ENCODE measurements at regions not wholly inside any gene's neighbourhood (a gene's known extent, or its start where the extent isn't known, plus 50 kb on each side); places are given as distances from the start of the nearest gene placed in this dataset.

DNA sequence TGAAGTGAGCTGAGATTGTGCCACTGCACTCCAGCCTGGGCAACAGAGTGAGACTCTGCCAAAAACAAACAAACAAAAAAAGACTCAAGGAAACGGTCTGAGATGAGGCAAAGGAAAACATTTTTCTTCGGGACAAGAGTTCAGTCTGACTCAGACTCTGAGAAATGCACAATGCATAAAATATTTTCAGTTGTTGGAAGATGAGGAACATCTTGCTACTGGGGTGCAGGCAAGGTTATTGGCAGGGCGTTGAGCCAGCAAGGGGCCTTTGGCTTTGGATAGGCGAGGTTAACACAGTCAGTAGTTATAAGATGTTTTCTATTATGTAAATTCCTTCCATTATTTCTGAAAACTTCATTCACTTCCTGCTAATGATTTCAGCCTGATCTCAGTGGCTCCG lies 96.1 kb upstream of the VCX start:
- H3K4me1 Mint-ChIP-seq: no peaks in the 10 kb centered on the region
- H3K27me3 Mint-ChIP-seq: peaks cover 0 to 2% of the 10 kb centered on the region in 2 donors
- no peak overlapping the region for H3K27ac ChIP-seq (ENCODE audit: low read depth, low read length)
- H3K36me3 Mint-ChIP-seq: no peaks in the 10 kb centered on the region
- no peaks in the 10 kb centered on the region for H3K36me3 ChIP-seq (ENCODE audit: insufficient read depth, low read length)
- ChIA-PET POLR2A (no interaction called here), CTCF (no interaction called here)
- H3K27ac Mint-ChIP-seq: no peak overlapping the region
- H3K4me1 ChIP-seq (ENCODE audit: insufficient read depth, low read length): no peaks in the 10 kb centered on the region
- DNase-seq: no peak
- no peaks in the 10 kb centered on the region for H3K27me3 ChIP-seq (ENCODE audit: insufficient read depth, low read length, poor library complexity, severe bottlenecking)
- no peak overlapping the region for H3K4me3 ChIP-seq (ENCODE audit: low read length)
- no peaks in the 10 kb centered on the region for H3K9me3 ChIP-seq (ENCODE audit: low read length)
- H3K9me3 Mint-ChIP-seq: peaks cover 0 to 6% (median 0%) of the 10 kb centered on the region in 5 donors
- no peak overlapping the region for H3K4me3 Mint-ChIP-seq

GRCh38 chrX:7730071-7730470 lies 112.9 kb upstream of the VCX start:
- no peaks in the 10 kb centered on the region for H3K4me1 Mint-ChIP-seq
- H3K9me3 Mint-ChIP-seq: peaks cover 0 to 2% (median 0%) of the 10 kb centered on the region in 5 donors
- no peaks in the 10 kb centered on the region for H3K4me1 ChIP-seq (ENCODE audit: insufficient read depth, low read length)
- H3K27me3 ChIP-seq (ENCODE audit: insufficient read depth, low read length, poor library complexity, severe bottlenecking): no peaks in the 10 kb centered on the region
- no peak overlapping the region for H3K27ac Mint-ChIP-seq
- no peaks in the 10 kb centered on the region for H3K36me3 ChIP-seq (ENCODE audit: insufficient read depth, low read length)
- no peaks in the 10 kb centered on the region for H3K9me3 ChIP-seq (ENCODE audit: low read length)
- H3K36me3 Mint-ChIP-seq: no peaks in the 10 kb centered on the region
- H3K27ac ChIP-seq (ENCODE audit: low read depth, low read length): no peak overlapping the region
- ChIA-PET POLR2A (no interaction called here), CTCF (no interaction called here)
- no peaks in the 10 kb centered on the region for H3K27me3 Mint-ChIP-seq
- DNase-seq: no peak
- H3K4me3 ChIP-seq (ENCODE audit: low read length): no peak overlapping the region
- no peak overlapping the region for H3K4me3 Mint-ChIP-seq

DNA sequence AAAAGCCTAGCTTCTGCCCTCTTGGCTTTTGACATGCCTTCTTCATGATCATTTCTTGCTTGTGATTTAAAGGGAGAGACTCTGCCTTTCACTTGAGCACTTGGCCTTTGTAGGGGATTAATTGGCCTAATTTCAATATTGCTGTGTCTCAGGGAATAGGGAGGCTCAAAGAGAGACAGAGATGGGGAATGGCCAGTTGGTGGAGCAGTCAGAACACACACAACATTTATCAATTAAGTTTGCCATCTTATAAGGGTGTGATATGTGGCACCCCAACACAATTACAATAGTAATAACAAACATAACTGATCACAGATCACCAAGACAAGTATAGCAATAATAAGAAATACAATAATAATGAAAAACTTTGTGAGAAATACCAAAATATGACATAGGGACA lies 122.5 kb upstream of the VCX start:
- ChIA-PET CTCF (no interaction called here), POLR2A (no interaction called here)
- Mint-ChIP-seq H3K27ac (no peak overlapping the region), H3K27me3 (no peaks in the 10 kb centered on the region), H3K4me1 (no peaks in the 10 kb centered on the region), H3K9me3 (peaks cover 0 to 3% (median 2%) of the 10 kb centered on the region in 5 donors), H3K36me3 (no peaks in the 10 kb centered on the region), H3K4me3 (no peak overlapping the region)
- DNase-seq: no peak
- Histone ChIP-seq H3K27ac (ENCODE audit: low read depth, low read length) (no peak overlapping the region), H3K27me3 (ENCODE audit: insufficient read depth, low read length, poor library complexity, severe bottlenecking) (no peaks in the 10 kb centered on the region), H3K4me3 (ENCODE audit: low read length) (no peak overlapping the region), H3K36me3 (ENCODE audit: insufficient read depth, low read length) (no peaks in the 10 kb centered on the region), H3K9me3 (ENCODE audit: low read length) (no peaks in the 10 kb centered on the region), H3K4me1 (ENCODE audit: insufficient read depth, low read length) (no peaks in the 10 kb centered on the region)

DNA sequence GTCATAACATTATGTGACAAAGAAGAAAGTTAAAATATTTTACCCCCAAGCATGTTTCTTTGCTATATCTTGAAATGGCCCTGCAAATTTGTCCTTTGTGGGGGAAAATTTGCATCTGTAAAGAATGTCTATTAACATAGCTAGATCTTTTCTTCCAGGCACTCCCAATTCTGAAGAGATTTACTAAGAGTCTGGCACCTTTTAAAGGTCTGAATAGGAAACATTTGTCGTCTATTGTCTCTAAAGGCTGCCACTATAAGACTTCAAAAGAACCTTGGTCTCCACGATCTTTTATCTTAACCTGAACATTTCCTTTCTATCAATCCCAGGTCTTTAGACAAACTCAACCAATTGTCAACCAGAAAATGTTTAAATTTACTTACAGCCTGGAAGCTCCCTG lies 128.6 kb upstream of the VCX start:
- Histone ChIP-seq H3K9me3 (ENCODE audit: low read length) (no peaks in the 10 kb centered on the region), H3K4me3 (ENCODE audit: low read length) (no peak overlapping the region), H3K27ac (ENCODE audit: low read depth, low read length) (no peak overlapping the region), H3K27me3 (ENCODE audit: insufficient read depth, low read length, poor library complexity, severe bottlenecking) (no peaks in the 10 kb centered on the region), H3K36me3 (ENCODE audit: insufficient read depth, low read length) (no peaks in the 10 kb centered on the region), H3K4me1 (ENCODE audit: insufficient read depth, low read length) (no peaks in the 10 kb centered on the region)
- H3K27ac Mint-ChIP-seq: no peak overlapping the region
- POLR2A ChIA-PET: no interaction called here
- H3K36me3 Mint-ChIP-seq: no peaks in the 10 kb centered on the region
- H3K27me3 Mint-ChIP-seq: peaks cover 0 to 5% of the 10 kb centered on the region in 2 donors
- H3K4me3 Mint-ChIP-seq: no peak overlapping the region
- CTCF ChIA-PET: no interaction called here
- peaks cover 0 to 6% (median 2%) of the 10 kb centered on the region in 5 donors for H3K9me3 Mint-ChIP-seq
- no peak for DNase-seq
- no peaks in the 10 kb centered on the region for H3K4me1 Mint-ChIP-seq

DNA sequence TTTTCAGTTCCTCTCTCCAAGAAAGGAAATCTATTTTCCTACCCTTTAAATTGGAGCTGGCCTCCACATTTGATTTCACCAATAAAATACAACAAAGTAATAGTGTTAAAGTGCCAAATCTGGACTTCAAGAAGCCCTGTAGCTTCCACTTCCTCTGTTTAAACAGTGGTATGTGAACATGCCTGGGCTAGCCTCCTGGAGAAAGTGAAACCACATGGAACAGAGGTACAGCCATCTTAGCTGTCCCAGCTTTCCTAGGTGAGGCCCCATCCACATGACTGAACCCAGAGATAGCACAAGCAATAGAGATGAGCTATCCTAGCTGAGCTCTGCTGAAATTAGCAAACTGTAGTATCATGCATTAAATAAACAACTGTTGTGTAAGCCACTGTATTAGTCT lies 131.8 kb upstream of the VCX start:
- H3K27me3 ChIP-seq (ENCODE audit: insufficient read depth, low read length, poor library complexity, severe bottlenecking): no peaks in the 10 kb centered on the region
- H3K4me1 ChIP-seq (ENCODE audit: insufficient read depth, low read length): no peaks in the 10 kb centered on the region
- Mint-ChIP-seq H3K27me3 (peaks cover 0 to 5% of the 10 kb centered on the region in 2 donors), H3K9me3 (peaks cover 0 to 4% (median 2%) of the 10 kb centered on the region in 5 donors), H3K27ac (no peak overlapping the region), H3K4me3 (no peak overlapping the region), H3K4me1 (no peaks in the 10 kb centered on the region), H3K36me3 (no peaks in the 10 kb centered on the region)
- no peaks in the 10 kb centered on the region for H3K9me3 ChIP-seq (ENCODE audit: low read length)
- no peak overlapping the region for H3K4me3 ChIP-seq (ENCODE audit: low read length)
- no peak overlapping the region for H3K27ac ChIP-seq (ENCODE audit: low read depth, low read length)
- DNase-seq: no peak
- ChIA-PET POLR2A (no interaction called here), CTCF (no interaction called here)
- no peaks in the 10 kb centered on the region for H3K36me3 ChIP-seq (ENCODE audit: insufficient read depth, low read length)

GRCh38 chrX:7709845-7710244 lies 133.1 kb upstream of the VCX start:
- Mint-ChIP-seq H3K27ac (no peak overlapping the region), H3K4me1 (no peaks in the 10 kb centered on the region), H3K9me3 (peaks cover 0 to 4% (median 2%) of the 10 kb centered on the region in 5 donors), H3K36me3 (no peaks in the 10 kb centered on the region), H3K27me3 (peaks cover 0 to 5% of the 10 kb centered on the region in 2 donors), H3K4me3 (no peak overlapping the region)
- H3K9me3 ChIP-seq (ENCODE audit: low read length): no peaks in the 10 kb centered on the region
- H3K4me1 ChIP-seq (ENCODE audit: insufficient read depth, low read length): no peaks in the 10 kb centered on the region
- H3K36me3 ChIP-seq (ENCODE audit: insufficient read depth, low read length): no peaks in the 10 kb centered on the region
- no peaks in the 10 kb centered on the region for H3K27me3 ChIP-seq (ENCODE audit: insufficient read depth, low read length, poor library complexity, severe bottlenecking)
- ChIA-PET POLR2A (no interaction called here), CTCF (no interaction called here)
- no peak overlapping the region for H3K4me3 ChIP-seq (ENCODE audit: low read length)
- no peak overlapping the region for H3K27ac ChIP-seq (ENCODE audit: low read depth, low read length)
- no peak for DNase-seq

DNA sequence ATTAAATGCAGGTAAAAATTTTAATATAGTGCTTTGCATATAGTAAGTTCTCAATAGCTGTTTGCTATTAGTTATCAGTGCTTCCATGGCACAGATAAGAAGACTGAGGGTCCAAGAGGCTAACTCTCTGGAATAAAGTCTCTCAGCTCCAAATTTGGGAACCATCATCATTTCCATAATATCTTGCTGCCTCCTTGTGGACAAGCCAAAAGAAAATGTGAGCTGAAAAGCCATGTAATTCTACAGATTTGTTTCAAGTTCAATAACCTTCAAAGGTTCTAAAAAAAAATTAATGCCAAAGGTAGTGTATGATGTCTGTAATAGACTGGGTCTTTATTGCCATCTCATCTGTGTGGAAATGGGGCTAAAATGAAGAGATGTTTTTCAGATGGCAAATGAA lies 136.9 kb upstream of the VCX start:
- Histone ChIP-seq H3K27ac (ENCODE audit: low read depth, low read length) (no peak overlapping the region), H3K4me1 (ENCODE audit: insufficient read depth, low read length) (no peaks in the 10 kb centered on the region), H3K4me3 (ENCODE audit: low read length) (no peak overlapping the region), H3K27me3 (ENCODE audit: insufficient read depth, low read length, poor library complexity, severe bottlenecking) (no peaks in the 10 kb centered on the region), H3K36me3 (ENCODE audit: insufficient read depth, low read length) (no peaks in the 10 kb centered on the region), H3K9me3 (ENCODE audit: low read length) (no peaks in the 10 kb centered on the region)
- CTCF ChIA-PET: no interaction called here
- H3K9me3 Mint-ChIP-seq: peaks cover 0 to 9% (median 3%) of the 10 kb centered on the region in 5 donors
- H3K4me3 Mint-ChIP-seq: no peak overlapping the region
- no peaks in the 10 kb centered on the region for H3K36me3 Mint-ChIP-seq
- H3K27ac Mint-ChIP-seq: no peak overlapping the region
- no peaks in the 10 kb centered on the region for H3K4me1 Mint-ChIP-seq
- no peak for DNase-seq
- H3K27me3 Mint-ChIP-seq: peaks cover 0 to 6% of the 10 kb centered on the region in 2 donors
- POLR2A ChIA-PET: no interaction called here

DNA sequence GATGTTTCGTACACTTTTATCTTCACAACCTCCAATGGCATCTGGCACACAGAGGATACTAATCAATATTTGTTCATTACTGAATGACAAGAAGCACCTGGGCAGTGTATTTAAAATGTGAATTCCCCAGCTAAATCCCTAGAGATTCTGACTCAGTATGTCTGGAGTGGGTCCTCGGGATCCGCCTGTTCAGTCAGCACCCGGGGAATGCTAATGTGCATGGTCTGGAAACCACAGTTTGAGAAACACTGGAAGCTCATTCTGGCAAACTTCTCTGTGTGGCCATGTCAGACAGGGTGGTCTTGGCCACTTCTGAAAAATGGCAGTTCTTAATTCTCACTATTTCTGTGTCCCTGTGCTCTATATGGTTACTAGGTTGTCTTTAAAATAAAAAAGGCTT lies 138.8 kb upstream of the VCX start:
- no peak overlapping the region for H3K27ac Mint-ChIP-seq
- no peak overlapping the region for H3K4me3 Mint-ChIP-seq
- H3K4me1 Mint-ChIP-seq: no peaks in the 10 kb centered on the region
- DNase-seq: no peak
- H3K36me3 Mint-ChIP-seq: no peaks in the 10 kb centered on the region
- ChIA-PET POLR2A (no interaction called here), CTCF (no interaction called here)
- H3K27me3 Mint-ChIP-seq: peaks cover 0 to 1% of the 10 kb centered on the region in 2 donors
- Histone ChIP-seq H3K9me3 (ENCODE audit: low read length) (no peaks in the 10 kb centered on the region), H3K27ac (ENCODE audit: low read depth, low read length) (no peak overlapping the region), H3K4me3 (ENCODE audit: low read length) (no peak overlapping the region), H3K36me3 (ENCODE audit: insufficient read depth, low read length) (no peaks in the 10 kb centered on the region), H3K27me3 (ENCODE audit: insufficient read depth, low read length, poor library complexity, severe bottlenecking) (no peaks in the 10 kb centered on the region), H3K4me1 (ENCODE audit: insufficient read depth, low read length) (no peaks in the 10 kb centered on the region)
- peaks cover 0 to 5% (median 3%) of the 10 kb centered on the region in 5 donors for H3K9me3 Mint-ChIP-seq

GRCh38 chrX:7698248-7698647 lies 144.7 kb upstream of the VCX start:
- no peak for DNase-seq
- CTCF ChIA-PET: no interaction called here
- H3K27ac ChIP-seq (ENCODE audit: low read depth, low read length): no peak overlapping the region
- no peak overlapping the region for H3K27ac Mint-ChIP-seq
- POLR2A ChIA-PET: no interaction called here
- no peaks in the 10 kb centered on the region for H3K36me3 ChIP-seq (ENCODE audit: insufficient read depth, low read length)
- no peak overlapping the region for H3K4me3 Mint-ChIP-seq
- H3K36me3 Mint-ChIP-seq: no peaks in the 10 kb centered on the region
- no peaks in the 10 kb centered on the region for H3K4me1 Mint-ChIP-seq
- H3K9me3 Mint-ChIP-seq: peaks cover 0 to 9% (median 5%) of the 10 kb centered on the region in 5 donors
- peaks cover 0 to 1% of the 10 kb centered on the region in 2 donors for H3K27me3 Mint-ChIP-seq
- H3K4me3 ChIP-seq (ENCODE audit: low read length): no peak overlapping the region
- no peaks in the 10 kb centered on the region for H3K4me1 ChIP-seq (ENCODE audit: insufficient read depth, low read length)
- H3K9me3 ChIP-seq (ENCODE audit: low read length): no peaks in the 10 kb centered on the region
- no peaks in the 10 kb centered on the region for H3K27me3 ChIP-seq (ENCODE audit: insufficient read depth, low read length, poor library complexity, severe bottlenecking)
